ENCODE measurements at regions not wholly inside any gene's neighbourhood (a gene's known extent, or its start where the extent isn't known, plus 50 kb on each side); places are given as distances from the start of the nearest gene placed in this dataset.

GRCh38 chr5:52502460-52502999 lies 285.2 kb upstream of the ITGA1 start:
- no peaks in the 10 kb centered on the region for H3K9me3 Mint-ChIP-seq
- no peak for DNase-seq
- peaks cover 10% of the 10 kb centered on the region for H3K27me3 Mint-ChIP-seq
- H3K27ac Mint-ChIP-seq: no peak overlapping the region
- H3K4me3 Mint-ChIP-seq: no peak overlapping the region
- H3K4me1 Mint-ChIP-seq: peaks cover 2% of the 10 kb centered on the region
- H3K36me3 Mint-ChIP-seq: no peaks in the 10 kb centered on the region

DNA sequence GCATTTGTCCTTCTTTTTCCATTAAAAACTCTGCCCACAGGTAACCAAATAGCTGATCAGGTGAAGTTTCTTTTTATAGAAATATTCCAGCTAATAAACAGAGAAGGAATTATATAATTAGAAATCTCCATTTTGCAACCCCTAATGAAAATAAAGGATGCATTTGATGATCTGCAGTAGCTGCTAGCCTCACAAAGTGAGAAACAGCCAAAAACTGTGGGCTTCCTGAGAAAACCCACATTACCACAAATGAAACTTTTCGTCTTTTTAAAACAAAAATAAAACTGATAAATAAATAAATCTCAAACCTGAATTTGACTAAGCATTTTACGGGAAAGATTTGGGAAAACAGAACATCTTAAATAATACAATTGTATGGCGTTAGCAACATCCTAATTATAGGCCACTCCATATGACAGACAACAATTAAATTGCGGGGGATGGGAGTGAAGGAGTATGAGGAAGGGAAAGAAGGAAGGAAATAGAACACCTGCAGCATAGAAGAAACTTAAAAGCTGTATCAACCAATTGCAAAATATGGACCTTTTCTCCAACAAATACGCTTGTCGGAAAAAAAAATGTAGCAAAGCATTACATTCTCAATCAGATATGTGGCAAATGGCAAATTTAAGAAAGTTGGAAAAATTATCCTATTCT lies 283.0 kb upstream of the ITGA1 start:
- peaks cover 10% of the 10 kb centered on the region for H3K27me3 Mint-ChIP-seq
- peaks cover 2% of the 10 kb centered on the region for H3K4me1 Mint-ChIP-seq
- no peak for DNase-seq
- no peak overlapping the region for H3K4me3 Mint-ChIP-seq
- H3K36me3 Mint-ChIP-seq: no peaks in the 10 kb centered on the region
- no peak overlapping the region for H3K27ac Mint-ChIP-seq
- no peaks in the 10 kb centered on the region for H3K9me3 Mint-ChIP-seq

- Mint-ChIP-seq H3K36me3 (no peaks in the 10 kb centered on the region), H3K9me3 (peaks cover 5% of the 10 kb centered on the region), H3K27me3 (no peaks in the 10 kb centered on the region), H3K27ac (no peak overlapping the region), H3K4me1 (no peaks in the 10 kb centered on the region), H3K4me3 (no peak overlapping the region)
- DNase-seq: no peak
These were observed 270.0 kb upstream of the ITGA1 start for GRCh38 chr5:52517667-52518066.

DNA sequence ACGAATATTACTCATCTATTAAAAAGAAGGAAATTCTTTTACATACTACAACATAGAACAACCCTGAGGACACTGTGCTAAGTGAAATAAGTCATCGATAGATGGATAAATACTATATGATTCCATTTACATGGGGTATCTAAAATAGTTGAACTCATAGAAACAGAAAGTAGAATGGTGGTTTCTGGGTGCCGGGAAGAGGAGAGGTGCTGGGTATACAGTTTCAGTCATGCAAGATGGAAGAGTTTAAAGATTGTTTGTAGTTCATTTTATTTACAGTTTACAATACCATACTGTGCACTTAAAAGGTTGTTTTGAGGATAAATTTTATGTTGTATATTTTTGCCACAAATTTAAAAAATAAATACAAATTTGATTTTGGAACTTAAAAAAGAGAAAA lies 267.5 kb upstream of the ITGA1 start:
- no peak for DNase-seq
- no peak overlapping the region for H3K27ac Mint-ChIP-seq
- H3K4me3 Mint-ChIP-seq: no peak overlapping the region
- no peaks in the 10 kb centered on the region for H3K27me3 Mint-ChIP-seq
- H3K9me3 Mint-ChIP-seq: peaks cover 5% of the 10 kb centered on the region
- H3K36me3 Mint-ChIP-seq: no peaks in the 10 kb centered on the region
- H3K4me1 Mint-ChIP-seq: no peaks in the 10 kb centered on the region

GRCh38 chr5:52521236-52521635 lies 266.5 kb upstream of the ITGA1 start:
- H3K36me3 Mint-ChIP-seq: no peaks in the 10 kb centered on the region
- peaks cover 1% of the 10 kb centered on the region for H3K9me3 Mint-ChIP-seq
- no peaks in the 10 kb centered on the region for H3K27me3 Mint-ChIP-seq
- no peak overlapping the region for H3K4me3 Mint-ChIP-seq
- no peak for DNase-seq
- no peaks in the 10 kb centered on the region for H3K4me1 Mint-ChIP-seq
- no peak overlapping the region for H3K27ac Mint-ChIP-seq

GRCh38 chr5:52523701-52524100 lies 264.0 kb upstream of the ITGA1 start:
- Mint-ChIP-seq H3K27ac (no peak overlapping the region), H3K27me3 (no peaks in the 10 kb centered on the region), H3K9me3 (no peaks in the 10 kb centered on the region), H3K4me3 (no peak overlapping the region), H3K4me1 (no peaks in the 10 kb centered on the region), H3K36me3 (no peaks in the 10 kb centered on the region)
- no peak for DNase-seq

DNA sequence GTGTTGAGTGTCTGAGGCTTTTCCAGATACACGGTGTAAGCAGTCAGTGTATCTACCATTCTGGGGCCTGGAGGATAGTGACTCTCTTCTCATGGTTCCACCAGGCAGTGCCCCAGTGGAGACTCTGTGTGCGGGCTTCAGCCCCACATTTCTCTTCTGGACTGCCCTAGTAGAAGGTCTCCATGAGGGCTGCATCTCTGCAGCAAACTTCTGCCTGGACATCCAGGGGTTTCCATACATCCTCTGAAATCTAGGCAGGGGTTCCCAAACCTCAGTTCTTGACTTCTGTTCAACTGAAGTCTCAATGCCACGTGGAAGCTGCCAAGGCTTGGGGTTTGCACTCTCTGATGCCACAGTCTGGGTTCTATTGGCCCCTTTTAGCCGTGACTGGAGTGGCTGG lies 256.6 kb upstream of the ITGA1 start:
- Mint-ChIP-seq H3K36me3 (no peaks in the 10 kb centered on the region), H3K4me3 (no peak overlapping the region), H3K4me1 (no peaks in the 10 kb centered on the region), H3K27me3 (no peaks in the 10 kb centered on the region), H3K27ac (no peak overlapping the region), H3K9me3 (peaks cover 2% of the 10 kb centered on the region)
- no peak for DNase-seq

DNA sequence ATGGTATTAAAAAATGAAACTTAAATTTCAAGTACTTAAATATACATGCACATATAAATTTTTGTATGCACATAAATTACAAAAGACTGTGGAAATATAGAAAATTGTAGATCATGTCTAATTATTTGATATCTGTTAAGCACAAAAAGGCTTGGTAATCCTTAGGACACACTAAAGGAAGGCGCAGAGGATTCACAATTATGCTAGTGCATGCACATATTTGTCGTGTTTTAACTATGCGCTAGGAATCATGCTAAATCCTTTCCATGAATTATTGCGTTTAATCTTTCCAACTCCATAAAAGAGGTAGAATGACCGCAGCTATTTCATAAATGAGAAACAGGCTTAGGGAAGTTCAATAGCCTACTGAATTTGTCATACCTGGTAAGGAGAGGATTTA lies 244.1 kb upstream of the ITGA1 start:
- H3K36me3 Mint-ChIP-seq: no peaks in the 10 kb centered on the region
- no peaks in the 10 kb centered on the region for H3K27me3 Mint-ChIP-seq
- no peak for DNase-seq
- no peak overlapping the region for H3K27ac Mint-ChIP-seq
- no peak overlapping the region for H3K4me3 Mint-ChIP-seq
- no peaks in the 10 kb centered on the region for H3K4me1 Mint-ChIP-seq
- no peaks in the 10 kb centered on the region for H3K9me3 Mint-ChIP-seq

- Mint-ChIP-seq H3K9me3 (no peaks in the 10 kb centered on the region), H3K4me1 (no peaks in the 10 kb centered on the region), H3K27ac (no peak overlapping the region), H3K27me3 (no peaks in the 10 kb centered on the region), H3K4me3 (no peak overlapping the region), H3K36me3 (no peaks in the 10 kb centered on the region)
- no peak for DNase-seq
These were observed 243.0 kb upstream of the ITGA1 start for GRCh38 chr5:52544738-52545137.

GRCh38 chr5:52554293-52554692 lies 233.4 kb upstream of the ITGA1 start:
- H3K4me3 Mint-ChIP-seq: no peak overlapping the region
- no peak overlapping the region for H3K27ac Mint-ChIP-seq
- no peaks in the 10 kb centered on the region for H3K4me1 Mint-ChIP-seq
- H3K9me3 Mint-ChIP-seq: no peaks in the 10 kb centered on the region
- peaks cover 4% of the 10 kb centered on the region for H3K27me3 Mint-ChIP-seq
- H3K36me3 Mint-ChIP-seq: no peaks in the 10 kb centered on the region
- DNase-seq: no peak

- H3K27me3 Mint-ChIP-seq: peaks cover 4% of the 10 kb centered on the region
- no peak overlapping the region for H3K4me3 Mint-ChIP-seq
- no peak for DNase-seq
- H3K9me3 Mint-ChIP-seq: no peaks in the 10 kb centered on the region
- no peaks in the 10 kb centered on the region for H3K36me3 Mint-ChIP-seq
- no peak overlapping the region for H3K27ac Mint-ChIP-seq
- no peaks in the 10 kb centered on the region for H3K4me1 Mint-ChIP-seq
These were observed 227.3 kb upstream of the ITGA1 start for GRCh38 chr5:52560366-52560765.

DNA sequence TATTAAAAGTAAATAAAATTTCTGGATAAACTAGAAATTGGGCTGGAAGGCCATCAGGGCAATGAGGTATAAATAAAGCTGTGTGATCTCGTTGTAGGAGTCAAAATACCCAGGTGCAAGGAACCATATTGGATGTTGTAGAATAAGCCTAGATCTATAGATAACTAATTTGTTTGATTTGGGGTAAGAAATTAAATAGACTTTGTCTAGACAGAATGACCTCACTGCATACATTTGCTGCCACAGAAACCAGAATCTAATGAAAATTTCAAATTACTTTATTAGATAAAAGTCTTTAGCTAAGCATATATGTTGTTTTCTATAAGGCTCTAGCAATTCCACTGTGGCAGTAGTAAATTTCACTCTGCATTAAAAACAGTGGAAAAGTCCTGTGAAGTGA lies 225.2 kb upstream of the ITGA1 start:
- DNase-seq: no peak
- H3K27ac Mint-ChIP-seq: no peak overlapping the region
- no peaks in the 10 kb centered on the region for H3K9me3 Mint-ChIP-seq
- H3K27me3 Mint-ChIP-seq: no peaks in the 10 kb centered on the region
- H3K4me3 Mint-ChIP-seq: no peak overlapping the region
- H3K4me1 Mint-ChIP-seq: no peaks in the 10 kb centered on the region
- H3K36me3 Mint-ChIP-seq: no peaks in the 10 kb centered on the region

DNA sequence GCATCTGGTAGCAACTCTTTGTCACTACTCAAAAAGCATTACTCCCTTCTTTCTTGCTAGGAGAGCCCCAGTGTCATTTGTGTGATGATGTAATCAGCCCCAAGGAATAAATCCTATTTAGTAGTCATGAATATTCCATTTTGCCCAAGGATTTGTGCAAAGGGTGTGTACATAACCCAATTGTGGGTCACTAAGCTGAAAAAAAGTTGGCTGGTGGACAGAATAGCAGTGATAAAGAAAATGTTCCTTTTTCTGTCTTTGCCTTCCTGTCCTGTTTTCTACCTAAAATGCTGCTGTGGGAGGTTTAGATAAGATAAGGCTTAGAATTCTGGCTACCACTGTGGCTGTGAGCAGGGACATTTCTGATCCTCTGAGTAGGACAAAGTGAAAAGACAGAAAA lies 223.1 kb upstream of the ITGA1 start:
- Mint-ChIP-seq H3K4me1 (no peaks in the 10 kb centered on the region), H3K36me3 (no peaks in the 10 kb centered on the region), H3K27me3 (no peaks in the 10 kb centered on the region), H3K27ac (no peak overlapping the region), H3K9me3 (no peaks in the 10 kb centered on the region), H3K4me3 (no peak overlapping the region)
- DNase-seq: no peak

DNA sequence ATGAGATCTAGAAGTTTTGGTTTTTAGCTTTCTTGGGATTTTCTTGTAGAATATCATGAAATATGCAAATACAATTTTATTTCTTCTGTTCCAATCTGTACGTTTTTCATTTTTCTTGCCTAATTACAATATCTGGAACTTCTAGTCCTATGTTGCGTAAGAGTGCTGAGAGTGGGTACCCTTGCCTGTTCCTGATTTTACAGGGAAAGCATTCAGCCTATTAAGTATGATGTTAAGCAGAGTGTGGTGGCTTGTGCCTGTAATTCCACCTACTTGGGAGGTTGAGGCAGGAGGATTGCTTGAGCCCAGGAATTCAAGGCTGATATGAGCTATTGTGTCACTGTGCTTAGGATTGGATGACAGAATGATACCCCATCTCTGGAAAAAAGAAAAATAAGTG lies 210.2 kb upstream of the ITGA1 start:
- no peak overlapping the region for H3K4me3 Mint-ChIP-seq
- H3K27me3 Mint-ChIP-seq: peaks cover 24% of the 10 kb centered on the region
- H3K27ac Mint-ChIP-seq: no peak overlapping the region
- no peaks in the 10 kb centered on the region for H3K9me3 Mint-ChIP-seq
- no peaks in the 10 kb centered on the region for H3K4me1 Mint-ChIP-seq
- no peak for DNase-seq
- H3K36me3 Mint-ChIP-seq: no peaks in the 10 kb centered on the region

DNA sequence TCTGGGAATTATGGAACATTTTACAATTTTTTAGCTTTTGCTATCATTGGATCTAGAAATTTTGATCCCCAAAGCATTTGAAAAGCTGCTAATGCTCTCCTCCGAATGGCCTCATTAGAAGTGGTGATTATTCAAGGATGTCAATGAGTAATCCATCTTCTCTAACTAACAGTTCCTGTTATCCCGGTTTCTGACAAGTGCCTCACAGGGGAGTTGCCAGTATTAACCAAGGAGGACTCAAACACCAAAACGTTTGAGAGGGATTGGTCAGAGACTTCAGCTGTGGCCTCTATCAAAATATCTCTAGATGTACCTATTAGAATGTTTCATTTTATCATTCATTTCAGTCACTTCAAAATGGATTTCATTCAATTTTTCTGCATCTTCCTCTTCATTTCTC lies 208.3 kb upstream of the ITGA1 start:
- no peak for DNase-seq
- Mint-ChIP-seq H3K4me3 (no peak overlapping the region), H3K27me3 (peaks cover 24% of the 10 kb centered on the region), H3K4me1 (no peaks in the 10 kb centered on the region), H3K9me3 (no peaks in the 10 kb centered on the region), H3K27ac (no peak overlapping the region), H3K36me3 (no peaks in the 10 kb centered on the region)

DNA sequence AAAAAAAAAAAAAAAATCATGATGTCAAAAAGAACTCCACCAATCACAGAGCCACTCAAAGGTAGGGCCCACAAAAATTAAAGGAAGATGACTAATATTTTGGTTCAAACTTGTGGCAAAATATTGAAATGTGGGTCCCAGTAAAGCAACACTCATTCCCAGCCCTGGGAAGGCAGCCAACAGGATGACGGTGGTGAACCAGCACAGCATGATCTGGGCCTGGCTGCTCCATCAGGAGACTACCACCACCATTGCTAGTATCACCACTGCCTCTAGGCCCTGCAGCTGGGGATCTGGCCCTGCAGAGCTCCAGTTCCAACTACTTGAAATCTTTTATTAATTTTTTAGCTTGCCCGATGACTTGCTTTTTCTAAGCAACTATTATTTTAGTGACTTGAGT lies 206.8 kb upstream of the ITGA1 start:
- peaks cover 24% of the 10 kb centered on the region for H3K27me3 Mint-ChIP-seq
- no peaks in the 10 kb centered on the region for H3K9me3 Mint-ChIP-seq
- no peak overlapping the region for H3K4me3 Mint-ChIP-seq
- no peak for DNase-seq
- no peaks in the 10 kb centered on the region for H3K4me1 Mint-ChIP-seq
- H3K36me3 Mint-ChIP-seq: no peaks in the 10 kb centered on the region
- no peak overlapping the region for H3K27ac Mint-ChIP-seq
